T-helper 2 cell treated with Interferon-gamma antibody and Interleukin-4, amounts not matched to agents 100 ng/mL and 5 ng/mL, for 36 hours (primary cell): ENCODE measurements at regions not wholly inside any gene's neighbourhood (a gene's known extent, or its start where the extent isn't known, plus 50 kb on each side); places are given as distances from the start of the nearest gene placed in this dataset.

Source experiments
- intact Hi-C: fragments of 100-400 bp; cut with micrococcal nuclease; formaldehyde crosslinking; loops from one replicate; pipeline ENCODE4 v1.15.1; 2023

- intact Hi-C loops, result no loop called here
Observed at GRCh38 chr14:31943217-31943799, 133.8 kb upstream of the ARHGAP5 start.

- intact Hi-C loops, result no loop called here
Observed at GRCh38 chr14:31943861-31944255, 133.2 kb upstream of the ARHGAP5 start.

DNA sequence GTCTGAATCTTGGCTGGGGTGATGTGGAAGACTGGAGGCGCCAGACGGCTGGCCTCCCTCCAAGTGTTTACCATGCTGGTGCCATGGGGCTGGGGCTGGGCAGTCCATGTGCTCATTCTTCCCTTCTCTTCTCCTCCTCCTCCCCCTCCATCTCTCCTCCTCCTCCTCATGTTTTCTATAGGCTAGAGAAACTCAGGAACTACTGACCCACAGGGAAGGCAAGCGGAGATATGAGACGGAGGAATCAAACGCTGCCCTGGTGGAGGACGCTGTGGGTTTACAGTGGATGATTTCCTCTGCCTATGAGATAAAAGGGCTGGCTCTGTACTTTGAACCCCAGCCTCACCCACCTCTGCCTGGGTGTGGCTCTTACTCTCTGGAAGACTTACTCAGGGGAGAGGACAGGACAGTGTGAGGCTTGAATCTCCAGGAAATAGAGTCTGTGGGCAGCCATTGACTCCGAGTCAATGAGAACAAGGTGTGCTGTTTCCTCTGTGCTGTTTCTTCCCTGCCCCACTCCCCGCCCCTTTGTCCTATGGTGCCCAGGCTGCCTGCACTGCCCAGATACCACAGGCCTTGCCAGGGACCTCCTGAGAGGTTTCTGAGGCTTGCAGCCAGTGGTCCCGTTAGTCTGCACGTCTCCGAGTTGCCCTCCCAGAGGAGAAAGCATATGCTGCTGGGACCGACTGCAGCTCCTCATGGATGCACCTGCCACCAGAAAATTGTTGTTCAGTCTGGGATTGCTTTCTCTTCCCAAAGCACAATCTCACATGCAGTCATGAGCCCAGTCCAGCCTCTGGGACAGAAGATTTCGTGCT lies 132.6 kb upstream of the ARHGAP5 start:
- intact Hi-C loops, result no loop called here

DNA sequence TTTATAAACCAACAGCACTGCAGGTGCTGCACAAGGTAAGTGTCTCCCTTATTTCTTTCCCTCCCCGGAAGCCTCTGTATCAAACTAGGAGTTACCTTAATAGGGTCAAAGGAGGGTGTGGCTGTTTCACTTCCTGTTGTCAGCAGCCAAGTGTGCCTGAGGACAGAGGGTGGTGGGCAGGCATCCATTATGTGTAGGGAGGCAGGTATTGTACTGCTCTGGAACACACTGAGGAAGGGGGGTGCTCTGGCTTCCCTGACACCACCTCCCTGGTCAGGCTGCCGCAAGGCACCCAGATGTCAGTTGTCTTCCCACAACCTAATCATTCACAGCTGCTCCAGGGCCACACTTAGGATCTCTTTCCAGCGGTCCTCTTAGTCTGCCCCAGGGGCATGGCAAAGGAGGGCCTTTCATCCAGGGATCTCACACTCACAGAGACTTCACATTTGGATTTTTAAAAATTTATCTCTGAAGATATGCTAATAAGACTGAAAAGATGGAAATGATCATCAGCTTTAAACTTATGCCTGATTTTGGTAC lies 132.0 kb upstream of the ARHGAP5 start:
- intact Hi-C loops, result no loop called here

DNA sequence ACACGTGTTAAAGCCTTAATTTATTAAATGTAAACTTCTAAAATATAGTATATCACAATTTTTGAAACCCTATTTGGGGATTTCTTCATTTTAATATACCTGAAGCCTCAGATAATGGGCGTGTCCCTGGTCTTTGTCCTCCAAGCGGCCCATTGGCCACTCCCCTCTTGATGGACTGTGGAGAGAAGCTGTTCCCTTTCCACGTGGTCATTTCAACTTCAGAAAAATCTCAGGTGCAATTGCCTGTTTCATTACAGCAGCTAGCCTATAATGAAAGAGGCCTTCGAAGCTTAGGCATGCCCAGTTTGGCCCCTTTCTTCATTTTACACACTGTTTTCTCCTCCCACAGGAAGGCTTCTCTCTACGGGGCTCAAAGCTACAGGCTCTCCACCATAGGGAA lies 131.4 kb upstream of the ARHGAP5 start:
- intact Hi-C loops, result no loop called here

- intact Hi-C loops, result no loop called here
Observed at GRCh38 chr14:31947076-31947475, 130.0 kb upstream of the ARHGAP5 start.

- intact Hi-C loops, result no loop called here
Observed at GRCh38 chr14:31947680-31948595, 129.2 kb upstream of the ARHGAP5 start.

DNA sequence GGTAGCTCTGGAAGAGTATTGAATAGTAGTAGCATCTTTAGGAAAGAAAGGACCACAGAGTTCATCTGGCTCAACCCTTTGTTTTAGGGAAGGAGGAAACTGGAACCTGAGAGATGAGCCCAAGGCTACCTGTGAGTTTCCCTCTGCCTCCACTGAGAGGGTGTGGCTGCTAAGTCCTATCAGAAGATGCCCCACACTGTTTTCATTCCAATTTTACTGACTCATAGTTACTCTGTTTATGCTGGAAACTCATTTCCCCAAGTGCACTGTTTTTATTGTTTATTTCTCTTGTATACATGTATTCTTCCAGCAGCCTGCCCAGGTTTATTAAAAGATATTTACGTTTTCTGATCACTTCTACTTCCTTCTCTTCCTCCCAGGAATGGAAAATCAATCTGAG lies 127.4 kb upstream of the ARHGAP5 start:
- intact Hi-C loops, result no loop called here

DNA sequence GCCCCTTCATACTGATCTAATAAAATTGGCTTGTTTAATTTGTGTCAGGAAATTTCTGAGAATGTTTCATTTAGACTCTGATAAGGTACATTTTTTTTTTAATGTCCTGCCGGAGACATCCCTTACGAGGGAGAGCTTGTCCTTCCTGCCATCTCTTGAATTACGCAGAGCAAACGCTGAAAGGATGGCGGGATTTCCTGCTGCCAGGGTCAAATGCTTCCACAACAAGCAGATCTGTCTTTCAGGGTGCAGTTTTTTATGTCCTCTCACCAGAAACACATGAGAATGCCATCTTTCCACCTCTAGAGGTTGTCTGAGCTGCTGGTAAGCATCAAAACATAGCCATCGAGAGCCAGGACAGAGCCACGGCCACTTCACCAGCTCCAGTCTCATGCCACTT lies 126.8 kb upstream of the ARHGAP5 start:
- intact Hi-C loops, result no loop called here

DNA sequence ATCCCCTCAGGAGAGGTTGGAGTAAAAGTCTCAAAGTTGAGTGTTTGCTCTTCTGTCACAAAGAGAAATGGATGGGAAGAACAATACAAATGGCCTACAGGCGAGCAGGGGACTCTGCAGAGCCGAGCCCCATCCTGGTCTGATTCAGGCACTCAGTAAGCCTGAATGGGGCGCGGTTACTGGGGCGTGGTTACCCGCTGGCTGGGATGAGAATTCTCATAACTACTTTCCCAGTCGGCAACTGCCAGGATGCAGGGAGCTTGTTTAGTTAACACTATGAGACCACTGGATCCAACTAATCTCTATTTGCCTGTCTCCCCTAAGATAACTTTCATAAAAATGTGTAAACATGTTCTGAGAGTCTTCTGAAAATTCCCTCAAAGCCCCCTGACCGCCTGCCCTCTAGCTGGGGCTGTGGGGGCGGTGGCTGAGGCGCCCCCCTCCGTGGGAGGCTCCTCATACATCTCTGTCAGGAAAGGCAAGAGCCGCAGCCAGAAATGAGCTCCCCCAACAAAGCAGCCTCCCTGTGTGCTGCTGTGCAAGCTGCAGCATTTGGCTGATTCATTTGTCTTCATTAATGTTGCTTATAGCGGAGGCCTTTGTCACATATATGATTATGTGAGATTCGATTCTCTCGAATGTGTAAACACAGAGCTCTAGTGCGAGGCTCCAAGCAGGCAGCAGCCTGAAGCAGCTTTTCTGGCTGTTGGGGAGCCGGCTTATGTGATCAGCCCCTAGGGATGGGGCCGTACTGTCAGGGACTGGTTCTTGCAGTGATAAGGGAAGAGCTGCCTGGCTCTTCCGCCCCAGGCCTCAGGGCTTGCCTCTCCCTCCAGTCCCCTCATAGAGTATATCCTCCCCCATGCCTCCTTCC lies 126.1 kb upstream of the ARHGAP5 start:
- intact Hi-C loops, result no loop called here

DNA sequence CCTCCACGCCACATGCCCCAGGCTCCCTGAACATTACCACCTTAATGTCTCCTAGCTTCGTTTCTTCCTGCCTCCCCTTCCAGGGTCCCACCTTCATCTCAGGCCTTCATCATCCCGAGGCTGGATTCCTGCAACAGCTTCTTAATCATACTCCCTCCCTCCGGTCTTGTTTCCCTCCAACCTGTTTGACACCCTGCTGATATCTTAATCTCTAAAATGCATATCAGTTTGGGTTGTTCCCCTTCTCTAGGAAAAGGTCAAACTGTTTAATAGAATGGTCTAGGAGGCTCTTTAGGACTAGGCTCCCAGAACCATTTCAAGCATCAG lies 125.5 kb upstream of the ARHGAP5 start:
- intact Hi-C loops, result no loop called here

DNA sequence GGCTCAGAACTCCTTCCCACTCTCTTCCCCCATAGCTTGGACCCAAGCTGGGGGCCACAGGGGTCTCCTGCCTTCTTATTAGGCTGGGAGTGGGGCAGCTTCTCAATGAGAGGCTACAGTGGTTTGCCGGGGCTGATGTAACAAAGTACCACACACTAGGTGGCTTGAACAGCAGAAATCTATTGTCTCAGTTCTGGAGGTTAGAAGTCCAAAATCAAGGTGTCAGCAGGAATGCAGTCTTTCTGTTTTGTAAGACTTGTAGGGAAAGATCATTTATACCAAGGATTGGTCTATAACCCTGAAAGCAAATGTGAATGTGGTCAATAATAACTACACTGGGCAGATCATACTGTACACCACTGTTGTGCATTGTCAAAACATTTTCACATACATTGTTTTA lies 124.5 kb upstream of the ARHGAP5 start:
- intact Hi-C loops, result no loop called here

- intact Hi-C loops, result no loop called here
Observed at GRCh38 chr14:31953210-31953609, 123.9 kb upstream of the ARHGAP5 start.

DNA sequence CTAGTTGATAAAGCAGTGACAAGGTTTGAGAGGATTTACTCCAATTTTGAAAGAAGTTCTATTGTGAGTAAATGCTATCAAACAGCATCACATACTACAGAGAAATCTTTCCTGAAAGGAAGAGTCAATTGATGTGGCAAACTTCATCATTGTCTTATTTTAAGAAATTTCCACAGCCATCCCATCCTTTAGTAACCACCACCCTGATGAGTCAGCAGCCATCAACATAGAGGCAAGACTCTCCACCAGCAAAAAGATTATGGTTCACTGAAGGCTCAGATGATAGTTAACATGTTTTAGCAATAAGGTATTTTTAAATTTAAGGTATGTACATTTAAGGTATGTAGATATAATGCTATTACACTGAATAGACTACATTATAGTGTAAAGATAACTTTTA lies 122.1 kb upstream of the ARHGAP5 start:
- intact Hi-C loops, result no loop called here

DNA sequence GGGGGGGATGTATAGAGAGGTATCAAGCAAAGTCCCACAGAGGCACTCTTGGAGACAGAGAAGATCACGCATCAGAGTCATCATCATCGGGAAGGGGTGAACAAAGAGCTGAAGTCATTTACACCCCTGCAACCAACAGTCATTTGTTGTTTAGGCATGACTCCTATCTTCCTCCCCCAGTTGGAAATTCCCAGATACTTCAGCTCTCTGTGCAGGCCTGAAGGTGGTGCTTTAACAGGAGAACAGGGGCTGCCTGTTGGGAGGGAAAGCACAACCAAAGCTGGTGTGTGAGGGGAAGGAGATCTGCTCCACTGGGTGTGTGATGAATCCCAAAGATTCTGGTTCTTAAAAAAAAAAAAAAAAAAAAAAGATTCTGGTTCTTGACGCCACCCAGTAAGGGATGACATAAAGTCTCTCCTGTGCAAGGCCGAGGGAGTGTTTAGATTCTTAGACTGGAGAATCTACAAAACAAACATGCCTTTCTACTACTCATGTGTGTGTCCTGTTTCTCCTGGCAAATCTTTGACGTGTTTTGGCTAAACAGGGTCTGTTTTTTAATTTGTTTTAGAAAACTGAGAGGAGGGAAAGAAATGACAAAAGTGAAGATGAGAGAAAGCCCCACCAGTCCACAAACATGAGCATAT lies 121.0 kb upstream of the ARHGAP5 start:
- intact Hi-C loops, result no loop called here

- intact Hi-C loops, result no loop called here
Observed at GRCh38 chr14:31957565-31957964, 119.5 kb upstream of the ARHGAP5 start.

DNA sequence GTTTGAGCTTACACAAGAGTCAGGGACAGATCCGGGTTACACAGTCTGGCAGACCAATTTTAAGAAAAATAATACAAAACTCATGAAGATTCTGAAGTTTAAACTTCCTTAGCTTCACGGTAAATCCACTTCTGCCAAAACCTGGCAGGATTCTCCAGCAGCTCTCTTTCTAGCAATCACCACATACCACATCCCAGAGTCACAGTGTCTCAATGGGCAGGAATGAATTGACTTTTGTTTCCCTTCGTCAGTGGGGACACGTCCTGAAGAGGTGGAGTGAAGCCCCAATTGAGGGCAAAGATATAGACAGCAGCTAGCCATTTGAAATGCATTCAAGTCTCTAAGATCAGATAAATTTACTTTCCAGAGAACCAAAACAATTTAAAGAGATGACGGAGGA lies 117.1 kb upstream of the ARHGAP5 start:
- intact Hi-C loops, result no loop called here

DNA sequence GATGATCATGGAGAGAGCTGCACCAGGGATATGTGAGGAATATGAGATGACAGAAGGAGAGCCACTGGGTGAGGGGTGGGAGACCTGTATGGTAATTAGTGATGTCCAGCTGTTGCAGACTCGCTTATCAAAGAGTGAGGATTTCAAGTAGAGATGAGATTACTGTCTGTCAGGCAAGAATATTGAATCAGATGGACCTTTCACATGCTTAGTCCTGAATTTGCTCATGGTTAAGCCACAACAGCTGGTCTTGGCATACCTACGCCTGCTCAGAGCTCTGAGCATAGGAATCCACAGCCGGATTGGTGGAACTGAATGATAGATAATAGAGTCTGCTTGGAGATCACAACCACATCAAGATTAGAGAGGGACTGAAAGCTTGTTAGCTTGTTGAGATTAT lies 115.2 kb upstream of the ARHGAP5 start:
- intact Hi-C loops, result no loop called here

DNA sequence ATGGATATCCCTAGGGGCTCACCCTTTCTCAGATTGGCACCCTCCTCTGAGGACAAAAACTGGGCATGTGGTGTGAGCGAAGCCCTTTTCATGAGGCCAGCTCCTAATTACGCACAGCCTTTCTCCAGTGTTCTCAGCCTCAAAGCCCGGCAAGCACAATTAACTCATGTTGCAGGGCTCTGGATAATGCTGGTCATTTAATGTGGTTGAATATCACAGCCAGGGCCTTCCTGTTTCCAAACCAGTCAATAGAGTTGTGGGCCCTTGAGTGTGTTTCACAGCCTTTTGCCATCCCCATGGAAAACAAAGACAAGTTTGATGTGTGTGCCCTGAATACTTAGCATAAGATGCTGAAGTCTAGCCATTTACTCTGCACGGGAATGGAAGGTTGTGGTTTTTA lies 114.2 kb upstream of the ARHGAP5 start:
- intact Hi-C loops, result no loop called here

DNA sequence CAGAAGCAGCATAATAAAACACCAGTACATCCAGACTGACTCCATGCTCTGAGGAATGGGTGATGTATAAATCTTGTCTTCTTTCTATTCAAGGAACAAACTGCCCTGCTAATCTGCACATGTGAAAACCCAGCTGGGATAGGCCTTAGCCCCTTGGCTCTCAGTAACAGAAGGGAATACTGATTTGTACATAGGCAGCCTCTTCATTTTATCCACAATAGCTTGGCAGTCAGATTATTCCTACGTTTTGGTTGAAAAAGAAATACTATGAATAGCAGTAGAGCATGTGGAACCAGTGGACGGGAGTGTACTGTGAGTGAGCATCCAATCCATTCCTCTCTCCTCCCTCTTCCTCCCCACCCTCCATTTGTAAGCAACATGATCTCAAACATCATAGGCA lies 113.5 kb upstream of the ARHGAP5 start:
- intact Hi-C loops, result no loop called here

DNA sequence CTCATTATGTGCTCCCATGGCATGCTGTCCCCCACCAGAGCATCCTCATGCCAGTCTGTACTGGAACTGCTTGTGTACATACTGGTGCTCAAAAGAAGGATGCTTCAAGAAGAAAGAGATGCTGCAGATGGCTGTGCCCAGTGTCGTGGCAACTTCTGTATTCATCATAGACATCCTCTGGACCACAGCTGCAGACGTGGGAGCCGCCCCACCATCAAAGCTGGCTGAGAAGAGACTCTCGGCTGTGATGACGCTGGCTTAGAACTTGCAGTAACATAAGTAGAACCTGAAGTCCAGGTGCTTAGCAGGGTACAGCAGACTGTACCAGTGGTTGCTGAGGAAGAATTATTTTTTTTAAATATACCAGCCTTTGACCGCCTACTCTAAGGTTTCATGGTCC lies 112.6 kb upstream of the ARHGAP5 start:
- intact Hi-C loops, result no loop called here
